ENCODE measurements at regions not wholly inside any gene's neighbourhood (a gene's known extent, or its start where the extent isn't known, plus 50 kb on each side); places are given as distances from the start of the nearest gene placed in this dataset.

- H3K9me3 Mint-ChIP-seq (ENCODE audit: low read depth) = no peaks in the 10 kb centered on the region
- TF ChIP-seq CTCF (IDR thresholded peaks at IDR 0.05; ENCODE audit: unreplicated experiment) = no peak
- H3K36me3 Mint-ChIP-seq (ENCODE audit: insufficient read depth) = no peaks in the 10 kb centered on the region
- no peak overlapping the region for H3K4me3 Mint-ChIP-seq (ENCODE audit: low read depth)
- DNase-seq (ENCODE audit: low spot score, unreplicated experiment) = no peak
- H3K27ac Mint-ChIP-seq = no peak overlapping the region
- H3K4me1 Mint-ChIP-seq (ENCODE audit: low read depth) = no peaks in the 10 kb centered on the region
- H3K27me3 Mint-ChIP-seq = peaks cover 35% of the 10 kb centered on the region
Measured at GRCh38 chr18:59085126-59085794, 54.4 kb upstream of the SEC11C start.

DNA sequence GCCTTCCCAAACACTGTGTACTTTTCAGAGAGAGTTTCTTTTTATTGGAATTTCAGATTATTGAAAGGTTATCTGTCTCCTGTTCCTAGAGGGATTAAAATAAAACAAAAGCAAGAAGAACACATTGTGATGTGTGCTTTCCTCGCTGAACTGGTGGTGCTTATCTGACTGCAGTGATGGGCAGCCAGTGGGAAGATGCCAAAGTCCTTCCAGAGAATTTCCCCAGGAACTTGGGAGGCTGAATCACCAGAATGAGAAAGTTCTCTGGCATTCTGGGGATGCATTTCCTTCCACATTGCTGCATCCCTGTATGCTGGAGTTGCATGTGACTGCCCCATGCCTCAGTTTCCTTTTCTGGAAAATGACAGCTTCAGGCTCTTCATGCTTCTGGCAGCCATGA, 53.9 kb upstream of the SEC11C start:
- no peak for DNase-seq (ENCODE audit: low spot score, unreplicated experiment)
- H3K36me3 Mint-ChIP-seq (ENCODE audit: insufficient read depth) = no peaks in the 10 kb centered on the region
- no peaks in the 10 kb centered on the region for H3K9me3 Mint-ChIP-seq (ENCODE audit: low read depth)
- no peaks in the 10 kb centered on the region for H3K4me1 Mint-ChIP-seq (ENCODE audit: low read depth)
- peaks cover 35% of the 10 kb centered on the region for H3K27me3 Mint-ChIP-seq
- no peak overlapping the region for H3K27ac Mint-ChIP-seq
- no peak for TF ChIP-seq CTCF (IDR thresholded peaks at IDR 0.05; ENCODE audit: unreplicated experiment)
- no peak overlapping the region for H3K4me3 Mint-ChIP-seq (ENCODE audit: low read depth)

GRCh38 chr18:59086522-59086921, 53.2 kb upstream of the SEC11C start:
- Mint-ChIP-seq H3K27ac (no peak overlapping the region), H3K9me3 (ENCODE audit: low read depth) (no peaks in the 10 kb centered on the region), H3K4me3 (ENCODE audit: low read depth) (no peak overlapping the region), H3K27me3 (peaks cover 39% of the 10 kb centered on the region), H3K36me3 (ENCODE audit: insufficient read depth) (no peaks in the 10 kb centered on the region), H3K4me1 (ENCODE audit: low read depth) (no peaks in the 10 kb centered on the region)
- TF ChIP-seq CTCF (IDR thresholded peaks at IDR 0.05; ENCODE audit: unreplicated experiment) = no peak
- DNase-seq (ENCODE audit: low spot score, unreplicated experiment) = no peak

GRCh38 chr18:59087391-59087790, 52.3 kb upstream of the SEC11C start:
- no peak for DNase-seq (ENCODE audit: low spot score, unreplicated experiment)
- peaks cover 44% of the 10 kb centered on the region for H3K27me3 Mint-ChIP-seq
- TF ChIP-seq CTCF (IDR thresholded peaks at IDR 0.05; ENCODE audit: unreplicated experiment) = no peak
- H3K36me3 Mint-ChIP-seq (ENCODE audit: insufficient read depth) = no peaks in the 10 kb centered on the region
- no peaks in the 10 kb centered on the region for H3K9me3 Mint-ChIP-seq (ENCODE audit: low read depth)
- H3K27ac Mint-ChIP-seq = no peak overlapping the region
- no peak overlapping the region for H3K4me3 Mint-ChIP-seq (ENCODE audit: low read depth)
- H3K4me1 Mint-ChIP-seq (ENCODE audit: low read depth) = no peaks in the 10 kb centered on the region
